ENCODE measurements at regions not wholly inside any gene's neighbourhood (a gene's known extent, or its start where the extent isn't known, plus 50 kb on each side); places are given as distances from the start of the nearest gene placed in this dataset.
"Not testable (repeated sequence)": the region's sequence is repeated elsewhere in the genome, so short reads cannot be mapped to it uniquely, and the experiment has no call there.

DNA sequence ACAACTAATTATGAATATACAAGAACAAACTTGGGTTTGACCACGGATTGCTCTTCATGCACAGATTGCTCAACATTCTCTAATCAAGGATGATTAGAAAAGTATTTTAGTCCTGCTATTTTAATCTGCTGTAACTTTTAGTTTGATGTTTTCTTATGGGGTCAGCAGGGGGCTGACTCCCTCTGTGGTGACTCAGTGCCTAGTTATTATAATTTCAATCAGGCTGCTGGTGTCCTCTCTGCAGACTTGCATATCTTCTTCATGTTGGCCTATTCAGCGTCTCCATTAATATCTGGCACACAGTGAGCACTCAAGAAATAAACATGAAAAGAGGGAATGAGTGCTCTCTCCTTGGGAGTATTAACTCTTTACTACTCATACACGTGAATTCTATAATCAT is 223.8 kb upstream of the DDI1 start:
- H3K4me1 ChIP-seq (ENCODE audit: control insufficient read depth, extremely low read depth, insufficient read depth, low read length), result no peaks in the 10 kb centered on the region
- no peak overlapping the region for H3K4me2 ChIP-seq (ENCODE audit: insufficient read depth, low read length)
- intact Hi-C loops (cut with micrococcal nuclease) (no loop called here), dilution Hi-C loops (cut with MboI; ENCODE audit: extremely low pct_ligation_motif_present, low sequenced_read_pairs) (no loop called here)
- FAIRE-seq (no peak), DNase-seq (ENCODE audit: low read depth, low spot score) (no peak)
- no peaks in the 10 kb centered on the region for H3K9me3 ChIP-seq (replicated peaks; ENCODE audit: control insufficient read depth, insufficient read depth, low read length)
- POLR2A ChIA-PET, result no interaction called here
- no peaks in the 10 kb centered on the region for H3K27me3 ChIP-seq (ENCODE audit: control insufficient read depth in 2 of 2, insufficient read depth in 2 of 2, low read length in 2 of 2)
- BruUV-seq (replicated peaks), result no TSS peak
- CTCF ChIA-PET, result no interaction called here
- H3K79me2 ChIP-seq (ENCODE audit: control insufficient read depth, insufficient read depth, low read length), result no peaks in the 10 kb centered on the region
- no peak overlapping the region for H2AFZ ChIP-seq (ENCODE audit: low read depth, low read length)
- no peak overlapping the region for H3K27ac ChIP-seq (ENCODE audit: insufficient read depth, low read depth, low read length)
- TF ChIP-seq JUN (IDR thresholded peaks at IDR 0.05; ENCODE audit: borderline replicate concordance, insufficient read depth, insufficient read length, low read depth) (no peak), MYC (IDR thresholded peaks at IDR 0.05; ENCODE audit: low read depth, low read length) (no peak), EZH2 (IDR thresholded peaks at IDR 0.05; ENCODE audit: borderline replicate concordance, low read depth, low read length, severe bottlenecking) (no peak), POLR2AphosphoS5 (IDR thresholded peaks at IDR 0.05; ENCODE audit: insufficient read depth, low read depth, low read length) (no peak), FOS (IDR thresholded peaks at IDR 0.05; ENCODE audit: borderline replicate concordance, insufficient read depth, low read length) (no peak), POLR2A (IDR thresholded peaks at IDR 0.05; ENCODE audit: low read depth, low read length) (no peak), GATA2 (IDR thresholded peaks at IDR 0.05; ENCODE audit: insufficient read depth, insufficient read length, low read depth, low read length) (no peak)
- TF ChIP-seq, protein P1, sequence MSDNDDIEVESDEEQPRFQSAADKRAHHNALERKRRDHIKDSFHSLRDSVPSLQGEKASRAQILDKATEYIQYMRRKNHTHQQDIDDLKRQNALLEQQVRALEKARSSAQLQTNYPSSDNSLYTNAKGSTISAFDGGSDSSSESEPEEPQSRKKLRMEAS (IDR thresholded peaks at IDR 0.05; ENCODE audit: insufficient read depth, insufficient read length), result no peak
- TF ChIP-seq, protein P2, sequence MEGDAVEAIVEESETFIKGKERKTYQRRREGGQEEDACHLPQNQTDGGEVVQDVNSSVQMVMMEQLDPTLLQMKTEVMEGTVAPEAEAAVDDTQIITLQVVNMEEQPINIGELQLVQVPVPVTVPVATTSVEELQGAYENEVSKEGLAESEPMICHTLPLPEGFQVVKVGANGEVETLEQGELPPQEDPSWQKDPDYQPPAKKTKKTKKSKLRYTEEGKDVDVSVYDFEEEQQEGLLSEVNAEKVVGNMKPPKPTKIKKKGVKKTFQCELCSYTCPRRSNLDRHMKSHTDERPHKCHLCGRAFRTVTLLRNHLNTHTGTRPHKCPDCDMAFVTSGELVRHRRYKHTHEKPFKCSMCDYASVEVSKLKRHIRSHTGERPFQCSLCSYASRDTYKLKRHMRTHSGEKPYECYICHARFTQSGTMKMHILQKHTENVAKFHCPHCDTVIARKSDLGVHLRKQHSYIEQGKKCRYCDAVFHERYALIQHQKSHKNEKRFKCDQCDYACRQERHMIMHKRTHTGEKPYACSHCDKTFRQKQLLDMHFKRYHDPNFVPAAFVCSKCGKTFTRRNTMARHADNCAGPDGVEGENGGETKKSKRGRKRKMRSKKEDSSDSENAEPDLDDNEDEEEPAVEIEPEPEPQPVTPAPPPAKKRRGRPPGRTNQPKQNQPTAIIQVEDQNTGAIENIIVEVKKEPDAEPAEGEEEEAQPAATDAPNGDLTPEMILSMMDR (IDR thresholded peaks at IDR 0.05; ENCODE audit: extremely low read depth in 1 of 2, insufficient read depth in 1 of 2, low read depth in 1 of 2, low read length in 2 of 2), result no peak
- H3K4me3 ChIP-seq (replicated peaks in 1 of 3; ENCODE audit: insufficient read depth in 1 of 3, low read depth in 1 of 3, low read length in 3 of 3), result no peak overlapping the region
- H3K36me3 ChIP-seq (ENCODE audit: control insufficient read depth in 2 of 2, extremely low read depth in 1 of 2, insufficient read depth in 2 of 2, low read length in 2 of 2), result no peaks in the 10 kb centered on the region
- H3K9me1 ChIP-seq (replicated peaks; ENCODE audit: control insufficient read depth, extremely low read depth, insufficient read depth, low read length), result no peaks in the 10 kb centered on the region
- no peaks in the 10 kb centered on the region for H4K20me1 ChIP-seq (replicated peaks; ENCODE audit: control insufficient read depth, extremely low read depth, insufficient read depth, low read length)
- no peak overlapping the region for H3K9ac ChIP-seq (replicated peaks; ENCODE audit: extremely low read depth, insufficient read depth, low read length)

DNA sequence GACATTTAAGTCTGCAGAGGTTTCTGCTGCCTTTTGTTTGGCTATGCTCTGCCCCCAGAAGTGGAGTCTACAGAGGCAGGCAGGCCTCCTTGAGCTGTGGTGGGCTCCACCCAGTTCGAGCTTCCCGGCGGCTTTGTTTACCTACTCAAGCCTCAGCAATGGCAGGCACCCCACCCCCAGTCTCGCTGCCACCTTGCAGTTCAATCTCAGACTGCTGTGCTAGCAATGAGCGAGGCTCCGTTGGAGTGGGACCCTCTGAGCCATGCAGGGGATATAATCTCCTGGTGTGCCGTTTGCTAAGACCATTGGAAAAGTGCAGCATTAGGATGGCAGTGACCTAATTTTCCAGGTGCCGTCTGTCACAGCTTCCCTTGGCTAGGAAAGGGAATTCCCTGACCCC is 216.1 kb upstream of the DDI1 start:
- H3K4me1 ChIP-seq (ENCODE audit: control insufficient read depth, extremely low read depth, insufficient read depth, low read length); H3K79me2 ChIP-seq (ENCODE audit: control insufficient read depth, insufficient read depth, low read length); H2AFZ ChIP-seq (ENCODE audit: low read depth, low read length); POLR2A ChIA-PET; H3K4me3 ChIP-seq (replicated peaks in 1 of 3; ENCODE audit: insufficient read depth in 1 of 3, low read depth in 1 of 3, low read length in 3 of 3); BruUV-seq (replicated peaks); H3K27ac ChIP-seq (ENCODE audit: insufficient read depth, low read depth, low read length); intact Hi-C loops (cut with micrococcal nuclease); H3K9me1 ChIP-seq (replicated peaks; ENCODE audit: control insufficient read depth, extremely low read depth, insufficient read depth, low read length); H3K9me3 ChIP-seq (replicated peaks; ENCODE audit: control insufficient read depth, insufficient read depth, low read length); H3K27me3 ChIP-seq (ENCODE audit: control insufficient read depth in 2 of 2, insufficient read depth in 2 of 2, low read length in 2 of 2); H4K20me1 ChIP-seq (replicated peaks; ENCODE audit: control insufficient read depth, extremely low read depth, insufficient read depth, low read length); DNase-seq (ENCODE audit: low read depth, low spot score); H3K9ac ChIP-seq (replicated peaks; ENCODE audit: extremely low read depth, insufficient read depth, low read length); H3K4me2 ChIP-seq (ENCODE audit: insufficient read depth, low read length); dilution Hi-C loops (cut with MboI; ENCODE audit: extremely low pct_ligation_motif_present, low sequenced_read_pairs); FAIRE-seq; H3K36me3 ChIP-seq (ENCODE audit: control insufficient read depth in 2 of 2, extremely low read depth in 1 of 2, insufficient read depth in 2 of 2, low read length in 2 of 2): not testable (repeated sequence)
- CTCF ChIA-PET, result interaction anchor here (2.0 kb wide), 1 partner anchor 14 kb away, joined by 5 read pairs; no protein-coding TSS in a partner anchor
